IPS DF 4.7 (cell line): ENCODE measurements at regions not wholly inside any gene's neighbourhood (a gene's known extent, or its start where the extent isn't known, plus 50 kb on each side); places are given as distances from the start of the nearest gene placed in this dataset.
"Not testable (repeated sequence)": the region's sequence is repeated elsewhere in the genome, so short reads cannot be mapped to it uniquely, and the experiment has no call there.

Source experiments
- DNase-seq: peaks from one replicate; pipeline ENCODE4 v3.0.0-alpha.2; 2013; ENCODE audit warnings: low spot score; ENCODE audit errors: extremely low read depth

- DNase-seq = no peak
Measured at GRCh38 chr7:9681284-9681683, 1247.9 kb downstream of the NXPH1 start.

GRCh38 chr7:9691286-9691685 lies 1257.9 kb downstream of the NXPH1 start:
- DNase-seq = no peak

DNA sequence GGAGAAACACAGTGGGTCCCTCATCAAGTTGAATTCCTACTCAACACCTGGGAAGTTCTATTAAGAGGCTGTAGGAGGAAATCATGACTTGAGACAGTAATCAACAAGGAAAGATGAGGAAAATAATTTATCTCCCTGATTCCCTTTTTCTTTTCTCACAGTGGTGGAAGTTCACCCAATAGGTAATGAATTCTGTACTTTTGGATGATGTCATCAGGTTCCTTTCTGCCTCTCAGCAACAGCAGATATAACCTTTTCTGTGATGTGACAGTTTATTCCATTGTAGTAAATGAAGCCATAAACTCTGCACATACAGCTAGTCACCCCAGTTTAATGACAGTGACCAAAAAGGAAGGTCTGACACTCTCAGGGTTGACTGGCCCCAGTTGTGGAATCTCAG lies 1265.0 kb downstream of the NXPH1 start:
- no peak for DNase-seq

DNA sequence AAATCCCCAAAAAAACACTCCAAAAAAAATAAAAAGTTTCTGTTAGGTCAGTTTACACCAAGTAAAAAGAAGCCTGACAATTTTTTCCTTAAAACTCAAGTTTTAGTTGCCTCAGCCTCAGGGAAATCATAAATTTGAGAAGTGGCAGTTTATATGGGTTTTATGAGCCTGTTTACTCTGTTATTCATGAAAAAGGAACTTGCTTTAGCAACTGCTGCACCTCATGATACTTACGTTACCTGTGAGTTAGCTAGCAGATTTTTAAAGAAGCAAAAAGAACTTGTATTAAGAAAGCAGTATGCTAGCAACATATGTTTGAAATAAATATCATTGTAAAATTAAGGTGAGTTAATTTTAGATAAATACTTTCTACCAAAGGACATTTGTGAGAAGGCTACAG lies 1264.5 kb upstream of the PHF14 start:
- DNase-seq = no peak

DNA sequence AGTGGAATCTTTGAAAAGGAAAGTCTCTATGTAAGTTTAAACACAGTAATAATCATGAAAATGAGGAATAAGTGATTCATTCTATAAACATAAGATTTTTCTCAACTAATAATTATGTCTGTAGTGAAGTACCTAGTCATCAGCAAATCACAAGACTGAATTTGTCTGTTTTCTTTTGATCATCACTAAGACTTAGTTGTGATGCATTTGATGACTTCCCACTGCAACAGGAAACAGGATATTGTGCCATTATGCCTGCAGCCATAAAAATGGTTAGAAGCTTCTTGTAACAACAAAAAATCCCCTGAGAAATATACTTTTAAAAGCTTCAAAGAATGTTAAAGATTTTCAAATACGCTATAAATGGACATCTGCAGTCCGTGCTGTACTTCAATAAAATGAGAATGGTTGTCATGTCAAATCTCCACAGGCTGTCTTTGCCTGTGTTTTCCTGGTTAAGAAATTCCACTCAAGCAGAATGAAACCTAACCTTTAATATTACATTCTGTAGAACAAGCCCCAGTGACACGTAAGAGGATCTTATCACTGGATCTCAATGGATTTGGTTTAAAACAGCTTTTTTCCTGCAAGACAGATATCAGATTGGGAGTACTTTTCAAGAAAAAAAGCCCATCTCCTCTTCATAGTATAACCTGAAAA lies 1262.3 kb upstream of the PHF14 start:
- DNase-seq = no peak

- DNase-seq = no peak
Measured at GRCh38 chr7:9718071-9718661, 1255.5 kb upstream of the PHF14 start.

GRCh38 chr7:9719303-9719702 lies 1254.4 kb upstream of the PHF14 start:
- DNase-seq = no peak

GRCh38 chr7:9719721-9720120 lies 1254.0 kb upstream of the PHF14 start:
- no peak for DNase-seq

- not testable (repeated sequence) for DNase-seq
Measured at GRCh38 chr7:9725940-9726663, 1247.6 kb upstream of the PHF14 start.

GRCh38 chr7:9726811-9727210 lies 1246.9 kb upstream of the PHF14 start:
- not testable (repeated sequence) for DNase-seq

DNA sequence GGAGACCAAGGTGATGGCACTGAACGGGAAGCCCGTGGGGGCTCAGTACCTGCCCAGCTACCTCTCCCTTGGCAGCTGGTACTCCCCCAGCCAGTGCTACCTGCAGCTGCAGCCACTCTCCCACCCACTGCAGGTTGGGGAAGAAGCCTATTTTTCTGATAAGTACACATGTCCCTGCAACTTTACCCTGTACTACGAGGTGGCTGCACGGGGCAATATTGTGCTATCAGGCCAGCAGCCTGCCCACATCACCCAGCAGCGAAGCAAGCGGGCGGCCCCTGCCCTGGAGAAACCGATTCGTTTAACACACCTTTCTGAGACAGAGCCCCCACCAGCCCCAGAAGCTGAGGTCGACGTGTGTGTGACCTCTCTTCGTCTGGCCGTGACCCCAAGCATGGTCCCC lies 1246.2 kb upstream of the PHF14 start:
- DNase-seq = not testable (repeated sequence)

DNA sequence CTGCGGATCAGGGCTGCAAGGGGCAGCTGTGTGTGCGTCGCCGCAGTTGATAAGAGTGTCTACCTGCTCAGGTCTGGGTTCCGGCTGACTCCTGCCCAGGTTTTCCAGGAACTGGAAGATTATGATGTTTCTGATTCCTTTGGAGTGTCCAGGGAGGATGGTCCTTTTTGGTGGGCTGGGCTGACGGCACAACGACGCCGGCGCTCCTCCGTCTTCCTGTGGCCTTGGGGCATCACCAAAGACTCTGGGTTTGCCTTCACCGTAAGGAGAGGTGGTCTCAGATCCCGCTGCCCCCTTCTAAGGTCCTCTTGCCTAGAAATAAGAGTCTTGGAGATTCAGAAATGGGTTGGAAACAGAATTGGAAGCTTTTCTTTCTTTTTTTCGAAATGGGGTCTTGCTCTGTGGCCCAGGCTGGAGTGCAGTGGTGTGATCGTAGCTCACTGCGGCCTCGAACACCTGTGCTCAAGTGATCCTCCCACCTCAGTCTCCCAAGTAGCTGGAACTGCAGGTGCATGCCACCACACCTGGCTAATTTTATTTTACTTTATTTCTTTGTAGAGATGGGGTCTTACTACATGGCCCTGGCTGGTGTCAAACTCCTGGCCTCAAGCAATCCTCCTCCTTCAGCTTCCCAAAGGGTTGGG lies 1245.5 kb upstream of the PHF14 start:
- DNase-seq = not testable (repeated sequence)

- no peak for DNase-seq
Measured at GRCh38 chr7:9752033-9752432, 1221.6 kb upstream of the PHF14 start.

- no peak for DNase-seq
Measured at GRCh38 chr7:9761224-9761623, 1212.4 kb upstream of the PHF14 start.

DNA sequence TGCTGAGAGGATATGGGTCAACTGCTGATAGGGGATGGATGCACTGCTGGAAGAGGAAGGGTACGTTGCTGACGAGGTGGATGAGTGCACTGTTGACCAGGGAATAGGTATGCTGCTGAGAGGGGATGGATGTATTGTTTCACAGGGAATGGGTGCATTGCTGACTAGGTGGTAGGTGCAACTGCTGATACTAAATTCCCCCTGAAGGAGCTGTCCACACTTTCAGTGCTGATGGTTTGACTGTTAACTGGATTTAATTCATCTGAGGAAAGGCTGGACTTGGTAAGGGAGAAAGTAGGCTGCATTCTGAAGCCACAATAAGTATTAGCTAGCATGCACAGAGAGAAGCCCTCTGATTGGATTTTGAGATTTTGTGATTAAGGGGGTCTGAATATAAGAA lies 1196.8 kb upstream of the PHF14 start:
- no peak for DNase-seq

DNA sequence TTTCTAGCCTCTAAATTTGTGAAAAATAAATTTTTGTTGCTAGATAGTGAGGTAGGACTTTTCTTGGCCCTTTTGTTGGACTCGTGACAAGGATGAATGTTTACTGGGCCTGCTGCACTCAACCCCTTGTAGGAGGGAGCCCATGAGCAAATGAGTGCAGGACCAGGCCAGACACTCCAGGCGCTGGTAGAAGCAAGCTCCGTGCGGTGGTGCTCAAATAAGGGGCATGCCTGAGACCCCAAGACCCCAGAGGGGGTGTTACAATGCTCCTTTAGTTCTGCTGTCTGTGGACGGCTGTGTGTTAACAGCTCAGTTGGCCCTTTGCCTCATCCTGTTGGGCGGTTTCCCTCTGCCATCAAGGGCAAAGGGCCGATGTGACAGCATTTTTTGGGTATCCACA lies 1195.3 kb upstream of the PHF14 start:
- no peak for DNase-seq

GRCh38 chr7:9781710-9782109 lies 1192.0 kb upstream of the PHF14 start:
- no peak for DNase-seq

DNA sequence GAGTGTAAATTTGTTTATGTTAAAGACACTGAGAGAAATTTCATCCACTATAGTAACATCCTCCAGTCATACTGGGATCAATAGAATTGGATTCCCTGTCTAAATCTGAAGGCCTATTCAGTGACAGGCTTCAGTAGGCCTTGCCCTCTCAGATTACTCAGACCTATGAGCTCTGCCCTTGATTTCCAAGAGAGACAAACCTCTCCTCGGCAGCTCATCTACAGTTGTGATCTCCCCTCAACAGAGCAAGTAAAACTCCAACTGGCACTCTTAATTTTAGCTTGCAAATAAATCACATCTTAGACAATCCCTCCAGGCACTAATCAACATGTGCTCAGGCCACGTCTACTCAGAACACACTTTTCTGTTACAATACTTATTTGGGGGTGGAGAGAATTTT lies 1191.4 kb upstream of the PHF14 start:
- no peak for DNase-seq

GRCh38 chr7:9785211-9785610 lies 1188.5 kb upstream of the PHF14 start:
- DNase-seq = no peak

GRCh38 chr7:9796241-9796640 lies 1177.4 kb upstream of the PHF14 start:
- DNase-seq = no peak

DNA sequence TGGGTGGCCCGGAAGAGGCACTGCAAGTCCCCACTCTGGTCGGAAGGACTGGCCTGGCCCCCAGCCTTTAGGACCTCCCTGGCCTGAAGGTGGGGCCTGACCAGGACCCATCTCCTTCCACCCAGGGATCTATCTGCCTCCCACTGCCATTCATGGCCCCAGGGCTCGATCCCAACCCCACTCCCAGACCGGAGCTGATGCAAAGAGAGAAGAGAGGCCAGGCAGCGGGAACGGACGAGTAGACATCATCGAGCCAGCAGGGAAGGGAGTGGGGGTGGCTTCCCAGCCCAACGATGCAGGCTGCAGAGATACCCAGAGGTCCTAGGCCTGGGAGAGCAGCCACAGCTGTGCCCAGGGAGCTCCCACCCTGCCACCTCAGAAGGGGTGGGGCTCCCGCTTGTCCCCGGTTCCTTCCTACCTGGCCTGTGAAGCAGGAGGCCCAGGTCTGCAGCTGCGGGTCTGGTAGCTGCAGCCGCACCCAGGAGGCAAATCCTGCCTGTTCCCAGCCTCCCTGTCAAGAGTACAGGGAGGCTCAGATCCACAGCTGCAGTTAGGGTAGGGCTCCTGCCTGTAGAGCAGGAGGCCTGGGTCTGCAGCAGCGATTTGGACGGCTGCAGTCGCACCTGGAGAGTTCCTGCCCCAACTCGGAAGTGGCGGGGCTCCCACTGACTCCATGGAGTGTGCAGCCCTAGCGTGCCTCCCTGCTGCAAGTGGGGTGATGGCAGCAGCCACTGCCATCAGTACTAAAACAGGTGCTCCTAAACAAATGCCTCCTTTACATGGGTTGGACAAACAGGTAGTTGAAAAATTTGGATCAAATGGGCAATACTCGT lies 1151.0 kb upstream of the PHF14 start:
- DNase-seq = no peak
